Islet precursor cell (in vitro differentiated cells): ENCODE measurements at regions not wholly inside any gene's neighbourhood (a gene's known extent, or its start where the extent isn't known, plus 50 kb on each side); places are given as distances from the start of the nearest gene placed in this dataset.
"Not testable (repeated sequence)": the region's sequence is repeated elsewhere in the genome, so short reads cannot be mapped to it uniquely, and the experiment has no call there.

Experiments
- DNase-seq: peaks from one replicate; pipeline ENCODE4 v3.0.0-alpha.2; 2018

DNA sequence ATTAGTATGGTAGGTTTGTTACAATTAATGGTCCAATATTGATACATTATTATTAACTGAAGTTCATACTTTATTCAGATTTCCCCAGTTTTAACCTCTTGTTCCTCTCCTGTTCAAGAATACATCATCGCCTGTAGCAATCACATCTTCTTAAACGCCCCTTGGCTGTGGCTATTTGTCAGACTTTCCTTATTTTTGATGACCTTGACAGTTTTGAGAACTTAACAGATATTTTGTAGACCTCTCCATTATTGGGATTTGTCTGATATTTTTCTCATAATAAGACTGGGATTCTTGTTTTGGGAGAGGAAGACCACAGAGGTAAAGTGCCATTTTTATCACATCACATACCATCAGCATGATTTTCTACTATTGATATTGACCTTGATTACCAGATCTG, 112.3 kb upstream of the MARCHF11 start:
- no peak for DNase-seq

DNA sequence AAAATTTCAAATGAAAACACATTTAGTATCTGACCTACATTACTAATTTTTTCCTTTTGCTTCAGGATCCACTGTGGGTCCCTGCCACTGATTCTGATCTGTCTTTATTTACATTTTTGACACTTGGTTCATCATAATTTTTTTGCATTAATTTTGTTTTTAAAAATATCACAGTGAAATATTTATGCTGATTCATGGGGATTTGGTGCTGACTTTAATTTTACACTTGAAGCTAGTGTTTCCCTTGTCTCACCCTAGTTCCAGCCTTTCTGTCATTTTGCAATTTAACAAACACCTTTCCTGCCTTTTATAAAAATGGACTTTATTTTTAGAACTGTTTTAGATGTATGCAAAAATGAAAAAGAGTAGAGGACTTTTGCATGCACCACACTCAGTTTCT, 111.9 kb upstream of the MARCHF11 start:
- no peak for DNase-seq

DNA sequence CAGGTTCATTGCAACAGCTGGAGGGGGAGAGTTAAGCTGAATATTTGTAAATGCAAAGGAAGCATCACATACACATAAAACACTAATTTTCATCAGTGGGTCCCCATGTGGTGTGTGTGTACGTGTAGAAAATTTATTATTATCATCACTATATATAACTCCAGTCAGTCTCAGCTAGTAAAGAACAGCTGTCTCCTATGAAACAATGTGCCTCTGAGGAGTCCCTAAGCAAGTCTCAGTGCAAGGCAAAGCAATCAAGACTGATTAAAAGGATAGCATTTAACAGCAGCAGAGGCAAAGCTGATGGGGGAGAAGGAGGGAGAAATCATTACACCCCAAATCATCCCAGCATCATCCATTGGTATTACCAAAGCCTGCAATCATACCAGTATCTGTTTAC, 104.2 kb upstream of the MARCHF11 start:
- no peak for DNase-seq

DNA sequence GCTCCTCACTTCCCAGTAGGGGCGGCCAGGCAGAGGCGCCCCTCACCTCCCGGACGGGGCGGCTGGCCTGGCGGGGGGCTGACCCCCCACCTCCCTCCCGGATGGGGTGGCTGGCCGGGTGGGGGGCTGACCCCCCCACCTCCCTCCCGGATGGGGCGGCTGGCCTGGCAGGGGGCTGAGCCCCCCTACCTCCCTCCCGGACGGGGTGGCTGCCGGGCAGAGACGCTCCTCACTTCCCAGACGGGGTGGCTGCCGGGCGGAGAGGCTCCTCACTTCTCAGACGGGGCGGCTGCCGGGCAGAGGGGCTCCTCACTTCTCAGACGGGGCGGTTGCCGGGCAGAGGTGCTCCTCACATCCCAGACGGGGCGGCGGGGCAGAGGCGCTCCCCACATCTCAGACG, 97.3 kb upstream of the MARCHF11 start:
- DNase-seq: not testable (repeated sequence)

DNA sequence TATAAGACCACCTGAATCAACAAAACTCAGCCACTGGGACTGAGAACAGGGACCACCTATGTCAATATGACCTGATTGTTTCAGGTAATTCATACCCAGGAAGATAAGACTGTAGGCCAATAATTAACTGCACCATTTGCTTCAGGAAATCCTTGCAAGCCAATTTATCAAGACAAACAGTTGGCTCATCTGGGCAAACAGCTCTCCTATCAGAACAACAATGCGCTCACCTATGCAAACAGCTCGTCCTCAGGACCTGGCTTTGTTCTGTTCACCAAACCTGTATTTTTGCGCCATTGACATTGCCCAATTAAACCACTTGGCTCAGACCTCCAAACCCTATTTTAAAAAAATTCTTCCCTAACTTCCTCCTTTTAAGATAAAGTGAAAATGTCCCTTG, 92.3 kb upstream of the MARCHF11 start:
- DNase-seq: no peak

DNA sequence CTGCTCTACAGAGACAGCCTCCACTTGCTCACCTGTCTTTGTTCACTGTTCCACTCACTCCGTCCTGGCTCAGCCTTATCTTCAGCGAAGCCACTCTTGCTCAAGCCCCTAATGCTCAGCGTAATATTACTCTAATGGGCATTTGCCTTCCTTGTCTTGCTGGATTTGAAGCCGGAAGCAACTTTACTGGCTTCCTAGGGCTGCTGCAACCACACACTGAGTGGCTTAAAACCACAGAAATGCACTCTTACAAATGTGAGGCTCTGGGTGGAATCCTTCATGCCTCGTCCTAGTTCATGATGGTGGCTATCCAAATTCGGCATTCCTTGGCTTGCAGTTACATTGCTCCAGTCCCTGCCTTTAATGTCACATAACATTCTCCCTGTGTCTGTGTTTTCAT, 85.5 kb upstream of the MARCHF11 start:
- DNase-seq: peak; percentile 54

DNA sequence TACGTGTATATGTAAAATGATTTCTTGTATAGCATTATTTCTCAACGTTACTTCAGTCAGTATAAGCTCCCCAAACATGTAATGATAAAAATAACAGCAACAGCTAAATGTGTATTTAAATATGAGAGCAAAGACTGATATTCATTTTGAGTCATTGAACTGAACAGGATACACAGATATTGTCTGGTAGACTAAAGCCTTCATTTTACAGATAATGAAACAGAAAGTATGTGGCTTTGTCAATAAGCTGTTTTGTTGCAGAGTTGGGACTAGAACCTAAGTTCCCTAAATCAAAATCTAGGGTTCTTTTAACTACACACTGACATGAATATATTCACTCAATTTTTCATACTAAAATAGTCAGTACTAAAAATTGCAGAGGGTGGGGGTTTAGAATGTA, 80.4 kb upstream of the MARCHF11 start:
- DNase-seq: no peak

DNA sequence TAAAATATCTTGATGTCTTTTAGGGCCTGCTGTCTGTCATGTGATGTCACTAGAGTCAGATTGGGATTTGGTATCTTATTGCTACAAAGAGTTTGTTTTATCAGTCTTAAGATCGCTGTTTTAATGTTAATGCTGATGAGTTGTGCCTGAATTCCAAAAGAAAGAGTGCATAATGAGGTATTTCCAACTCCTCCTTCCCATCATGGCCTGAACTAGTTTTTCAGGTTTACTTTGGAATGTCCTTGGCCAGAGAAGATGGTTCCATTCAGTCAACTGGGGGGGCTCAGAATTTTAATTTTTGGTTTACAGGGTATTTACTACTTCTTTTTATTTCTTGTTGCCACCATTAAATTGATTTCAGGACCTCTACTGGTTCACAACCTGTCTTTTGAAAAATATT, 74.3 kb upstream of the MARCHF11 start:
- DNase-seq: no peak

DNA sequence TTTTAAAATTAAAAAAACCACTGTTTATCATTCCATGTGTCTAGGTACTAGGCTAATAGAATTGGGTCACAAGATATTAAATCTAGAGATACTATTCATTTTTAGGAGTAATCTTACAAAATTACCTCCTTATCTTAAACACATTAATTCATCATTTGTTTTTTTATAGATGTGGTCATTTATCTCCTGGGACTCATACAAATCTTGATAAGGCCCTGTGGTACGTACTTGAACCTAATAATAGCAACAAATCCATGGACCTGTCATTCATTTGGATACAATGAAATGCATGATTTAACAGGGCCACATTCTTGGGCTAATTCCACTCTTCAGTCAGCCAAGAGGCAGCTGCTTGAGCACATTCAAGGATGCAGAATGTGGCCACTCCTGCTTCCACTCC, 66.4 kb upstream of the MARCHF11 start:
- no peak for DNase-seq

DNA sequence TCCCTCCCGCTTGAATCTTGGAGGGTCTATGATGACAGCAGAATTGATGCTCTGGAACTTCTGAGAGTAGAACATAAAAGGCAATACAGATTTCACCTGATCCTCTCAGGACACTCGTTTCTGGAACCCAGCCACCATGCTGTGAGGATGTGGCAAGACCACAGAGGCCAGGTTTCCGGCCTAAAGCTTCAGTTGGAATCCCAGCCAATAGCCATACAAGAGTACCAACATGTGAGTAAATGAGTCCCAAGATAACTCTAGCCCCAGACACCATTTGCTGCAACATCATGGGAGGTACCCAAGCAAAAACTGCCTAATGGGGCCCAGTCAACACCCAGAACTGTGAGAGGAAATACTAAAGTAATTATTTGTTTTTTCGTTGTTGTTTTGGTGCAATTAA, 65.7 kb upstream of the MARCHF11 start:
- DNase-seq: no peak

DNA sequence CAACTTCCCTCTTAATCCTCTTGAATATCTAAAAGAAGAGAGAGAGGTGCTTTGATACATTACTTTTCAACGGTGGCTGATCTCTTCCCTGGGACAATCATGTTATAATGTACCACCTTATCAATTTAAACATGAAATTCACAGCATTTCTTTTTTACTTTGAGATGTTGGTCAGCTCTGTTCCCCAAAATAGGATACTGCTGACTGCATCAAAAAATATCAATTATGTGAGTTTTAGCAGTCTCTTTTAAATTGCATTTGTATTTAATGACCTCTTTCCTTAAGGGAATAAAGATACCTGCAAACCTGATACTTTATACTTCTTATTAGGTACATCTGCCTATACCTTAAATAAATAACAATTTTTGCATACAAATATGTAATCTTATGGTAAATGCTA, 58.4 kb upstream of the MARCHF11 start:
- no peak for DNase-seq

DNA sequence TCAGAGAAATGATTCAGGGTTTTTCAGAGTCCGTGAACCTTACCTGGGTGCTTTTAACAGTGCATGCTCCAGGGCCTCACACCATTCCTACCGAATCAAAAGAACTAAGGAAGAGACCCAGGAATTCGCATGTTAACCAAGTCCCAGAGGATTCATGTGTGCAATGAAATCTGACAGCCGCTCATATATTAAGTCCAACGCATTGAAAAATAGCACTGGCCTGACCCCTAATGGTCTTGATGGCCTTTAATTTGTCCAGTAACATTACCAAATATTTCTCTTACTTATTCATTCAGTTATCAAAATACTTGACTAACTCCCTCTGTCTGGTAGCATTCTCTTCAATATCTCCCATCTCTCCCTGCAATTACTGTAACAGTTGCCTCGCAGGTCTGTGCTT, 55.0 kb upstream of the MARCHF11 start:
- no peak for DNase-seq

DNA sequence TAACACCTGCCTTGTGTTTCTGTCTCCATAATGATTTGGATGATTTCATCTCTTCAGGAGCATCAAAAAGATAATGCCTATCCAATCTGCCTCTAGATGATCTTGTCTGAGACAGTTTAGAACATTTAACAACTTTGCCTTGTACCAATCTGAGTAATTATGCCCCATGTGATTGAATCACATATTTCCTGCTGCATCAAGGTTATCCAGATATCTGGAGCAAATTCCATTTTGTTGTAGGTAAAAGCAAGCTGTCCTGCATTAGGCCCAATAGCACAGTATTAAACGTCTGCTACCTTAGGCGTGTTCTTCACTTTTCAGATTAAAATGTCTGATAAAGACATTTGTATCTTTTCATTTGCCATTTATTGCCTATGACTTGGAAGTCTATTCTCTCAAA, 54.1 kb upstream of the MARCHF11 start:
- DNase-seq: no peak

DNA sequence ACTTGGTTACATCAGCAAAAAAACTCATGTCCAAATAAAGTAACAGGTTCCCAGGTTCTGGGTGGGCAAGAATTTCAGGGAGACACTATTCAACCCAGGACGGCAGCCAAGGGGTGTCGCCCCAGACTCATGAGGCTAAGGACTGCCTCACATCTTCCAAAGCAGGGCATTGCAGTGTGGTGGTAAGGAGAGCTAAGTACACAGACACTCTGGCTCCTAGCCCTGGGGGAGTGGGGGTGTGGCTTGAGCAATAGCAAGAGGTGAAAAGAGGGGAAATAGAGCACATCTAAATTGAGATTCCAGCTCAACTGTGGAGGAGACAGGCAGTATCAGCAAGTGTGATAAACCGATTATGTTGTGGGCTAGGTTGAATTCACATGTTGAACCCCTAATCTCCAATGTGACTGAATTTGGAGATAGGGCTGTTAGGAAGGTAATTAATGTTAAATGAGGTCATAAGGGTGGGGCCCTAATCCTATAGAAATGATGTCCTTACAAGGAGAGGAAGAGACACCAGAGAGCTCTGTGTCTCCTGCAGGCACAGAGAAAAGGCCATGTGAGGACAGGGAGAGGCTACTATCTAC, 49.9 kb upstream of the MARCHF11 start:
- no peak for DNase-seq
